Stimulated activated naive CD8-positive, alpha-beta T cell treated with anti-CD3 and anti-CD28 coated beads, Interleukin-15, Interleukin-2, amounts not matched to agents 100 U/mL and 50 U/mL, for 24 hours (primary cell): ENCODE measurements at regions not wholly inside any gene's neighbourhood (a gene's known extent, or its start where the extent isn't known, plus 50 kb on each side); places are given as distances from the start of the nearest gene placed in this dataset.
"Not testable (repeated sequence)": the region's sequence is repeated elsewhere in the genome, so short reads cannot be mapped to it uniquely, and the experiment has no call there.

Source experiments
- ATAC-seq: fragments of 150-1000 bp; cut with Tn5 transposase; one replicate; pipeline ENCODE4 v1.10.0; 2021
- DNase-seq: peaks from one replicate; pipeline ENCODE4 v3.0.0; 2021

DNA sequence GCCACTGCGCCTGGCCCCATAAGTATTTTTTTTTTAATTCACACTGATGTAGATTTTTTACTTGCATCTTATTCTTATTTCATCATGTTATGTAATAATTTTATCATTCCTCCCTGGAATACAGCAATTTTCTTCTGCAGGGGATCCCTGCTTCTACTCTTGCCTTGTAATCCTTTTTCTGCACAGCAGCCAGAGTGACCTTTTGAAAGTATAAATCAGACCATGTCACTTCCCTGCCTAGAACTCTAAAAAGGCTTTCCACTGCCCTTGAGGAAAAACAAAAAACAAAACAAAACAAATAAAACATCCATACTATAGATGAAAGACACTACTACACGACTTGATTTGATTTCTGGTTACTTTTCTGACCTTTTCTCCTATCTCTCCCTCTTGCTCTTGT, 1334.7 kb downstream of the REEP3 start:
- ATAC-seq (no peak), DNase-seq (no peak)

DNA sequence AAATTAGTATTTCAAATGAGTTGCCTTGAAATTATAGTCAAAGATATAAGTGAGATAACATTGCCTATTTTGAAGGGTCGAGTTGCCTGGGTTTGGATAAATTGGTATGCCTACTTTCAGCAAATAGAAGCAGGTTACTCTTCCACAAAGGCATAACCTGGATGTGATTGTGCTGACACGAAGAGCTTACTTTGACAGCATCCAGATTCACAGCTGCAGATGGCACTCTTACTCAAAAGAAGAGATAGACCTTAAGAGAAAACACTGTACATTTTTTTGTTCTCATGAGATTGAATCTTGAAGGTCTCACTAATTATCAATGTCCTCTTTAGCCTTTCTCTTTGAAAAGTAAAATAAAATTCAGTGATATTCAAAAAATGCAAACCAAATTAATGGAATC, 1338.7 kb downstream of the REEP3 start:
- DNase-seq (no peak), ATAC-seq (no peak)

DNA sequence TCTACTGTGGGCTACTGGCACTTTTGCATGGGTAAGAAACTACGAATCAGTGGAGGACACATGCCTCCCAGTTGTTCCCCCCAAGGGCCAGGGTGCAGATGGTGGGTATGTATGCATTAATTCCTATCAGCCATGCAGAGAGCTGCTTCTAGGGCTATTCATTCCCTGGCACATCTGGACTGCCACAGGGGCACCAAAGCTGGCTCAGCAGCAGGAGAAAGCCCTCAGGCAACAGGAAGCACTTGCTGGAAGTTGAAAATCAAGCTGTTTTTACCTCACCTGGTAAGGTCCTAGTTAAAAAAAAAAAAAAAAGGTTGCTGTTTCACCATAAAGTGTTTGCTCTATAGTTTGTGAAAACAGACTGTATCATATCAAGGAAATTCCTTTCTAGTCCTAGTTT, 1342.6 kb downstream of the REEP3 start:
- ATAC-seq (no peak), DNase-seq (no peak)

DNA sequence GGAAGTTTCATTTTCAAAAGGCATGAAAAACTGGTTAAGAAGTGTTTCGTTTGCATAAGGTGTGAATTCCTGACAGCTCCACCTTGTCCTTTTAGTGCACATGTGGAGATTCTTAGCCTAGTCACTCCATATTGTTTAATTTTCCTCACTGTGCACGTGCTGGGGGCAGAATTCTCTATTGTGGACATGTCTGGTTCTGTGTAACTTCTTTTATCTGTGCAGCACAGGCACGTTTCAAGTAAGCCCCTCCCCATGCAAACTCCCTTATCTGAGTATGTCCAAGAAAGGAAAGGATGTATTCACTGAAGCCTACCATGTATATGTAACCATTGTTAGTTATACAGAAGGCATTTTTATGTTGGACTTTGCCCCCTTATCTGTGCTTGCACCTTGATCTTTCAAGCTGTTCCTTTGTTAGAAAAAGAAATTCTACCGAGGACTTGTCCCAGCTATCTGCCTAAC, 1346.3 kb downstream of the REEP3 start:
- DNase-seq (no peak), ATAC-seq (no peak)

DNA sequence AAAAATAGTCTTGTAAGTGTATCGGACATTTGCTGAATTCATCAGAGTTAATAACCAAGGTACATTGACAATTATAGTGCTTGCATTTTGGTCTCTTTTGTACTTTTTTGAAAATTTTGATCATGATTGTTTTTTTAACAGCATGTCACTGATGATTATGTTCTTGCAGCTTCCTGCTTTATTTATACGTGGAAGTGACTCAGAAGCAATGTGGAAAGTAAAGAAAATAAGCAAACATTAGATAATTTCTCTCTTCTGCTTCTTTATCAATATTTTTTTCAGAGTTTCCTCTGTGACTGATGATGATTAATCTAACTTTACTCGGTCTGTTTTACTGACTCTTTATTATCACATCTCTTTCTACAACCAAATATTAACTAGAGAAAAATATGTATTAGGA, 1351.9 kb downstream of the REEP3 start:
- DNase-seq (no peak), ATAC-seq (no peak)

DNA sequence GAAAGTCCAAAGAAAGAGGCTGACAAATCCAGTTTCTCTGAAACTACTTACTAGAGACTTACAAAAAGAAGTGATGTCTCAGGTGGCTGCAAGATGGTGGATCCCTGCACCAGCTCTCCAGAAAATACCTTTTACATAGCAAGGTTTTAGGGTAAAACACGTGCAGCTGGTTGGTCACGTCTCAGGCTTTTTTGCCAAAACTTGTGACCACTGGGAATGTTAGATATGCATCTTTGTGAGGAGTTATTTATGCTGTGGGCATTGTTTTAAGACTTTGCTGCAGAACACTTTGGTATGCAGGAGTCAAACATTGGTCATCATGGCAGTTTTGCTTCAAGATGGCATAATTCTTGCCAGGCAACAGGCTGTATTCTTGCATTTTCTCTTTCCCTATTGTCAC, 1352.8 kb downstream of the REEP3 start:
- no peak for DNase-seq
- no peak for ATAC-seq

DNA sequence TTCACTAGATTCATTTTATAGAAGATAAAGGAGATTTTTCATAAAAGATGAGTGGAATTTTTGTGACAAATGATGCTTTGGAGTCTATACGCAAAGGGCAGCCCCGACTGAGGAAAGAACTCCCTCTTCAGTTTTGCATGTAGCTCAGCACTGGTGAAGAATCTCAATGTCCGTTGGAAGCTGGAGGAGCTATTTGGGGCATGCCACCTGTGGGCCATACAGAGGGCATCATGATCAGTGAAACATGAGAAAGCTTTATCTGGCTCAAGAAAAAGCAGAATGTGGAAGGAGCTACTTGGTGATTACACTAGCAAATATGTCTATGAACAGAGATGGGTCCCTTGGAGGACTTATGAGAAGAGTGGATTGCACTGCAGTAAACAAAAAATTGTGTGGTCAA, 1359.3 kb downstream of the REEP3 start:
- DNase-seq (no peak), ATAC-seq (no peak)

DNA sequence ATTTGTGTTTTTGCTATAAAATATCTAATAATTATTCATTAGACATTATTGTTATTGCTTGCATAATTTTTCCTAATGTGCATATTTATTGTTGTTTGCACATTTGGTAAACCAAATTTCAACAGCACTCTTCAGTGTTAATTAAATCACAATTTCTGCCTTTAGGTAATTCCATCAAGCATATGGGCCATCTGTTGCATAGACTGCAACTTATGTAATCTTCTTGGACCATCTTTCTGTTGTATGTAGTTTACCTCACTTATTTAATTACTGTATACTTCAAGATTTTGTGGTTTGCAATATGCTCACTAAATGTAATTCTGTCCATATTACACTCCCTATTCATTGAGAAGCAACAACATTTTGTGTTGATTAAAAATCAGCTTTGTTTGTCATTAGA, 1360.1 kb downstream of the REEP3 start:
- ATAC-seq (no peak), DNase-seq (no peak)

DNA sequence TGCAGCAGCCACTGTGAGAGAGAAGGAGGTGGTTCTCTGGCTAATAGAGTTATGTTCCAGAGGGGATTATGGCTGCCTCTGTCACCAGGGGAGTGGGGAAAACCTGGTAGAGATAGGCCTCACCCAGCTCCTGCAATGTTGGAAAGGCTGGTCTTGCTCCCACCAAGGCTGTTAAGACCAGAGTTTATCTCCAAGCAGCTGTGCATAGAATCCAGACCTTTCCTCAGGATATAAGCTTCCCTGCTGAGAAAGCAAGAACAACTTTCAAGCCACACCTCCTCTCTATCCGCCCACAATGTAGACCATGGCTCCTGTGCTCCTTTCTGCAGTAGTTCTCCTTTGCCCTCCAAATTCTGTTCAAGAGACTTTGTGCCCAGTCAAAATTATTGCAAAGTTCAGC, 1375.4 kb downstream of the REEP3 start:
- no peak for DNase-seq
- ATAC-seq = no peak

DNA sequence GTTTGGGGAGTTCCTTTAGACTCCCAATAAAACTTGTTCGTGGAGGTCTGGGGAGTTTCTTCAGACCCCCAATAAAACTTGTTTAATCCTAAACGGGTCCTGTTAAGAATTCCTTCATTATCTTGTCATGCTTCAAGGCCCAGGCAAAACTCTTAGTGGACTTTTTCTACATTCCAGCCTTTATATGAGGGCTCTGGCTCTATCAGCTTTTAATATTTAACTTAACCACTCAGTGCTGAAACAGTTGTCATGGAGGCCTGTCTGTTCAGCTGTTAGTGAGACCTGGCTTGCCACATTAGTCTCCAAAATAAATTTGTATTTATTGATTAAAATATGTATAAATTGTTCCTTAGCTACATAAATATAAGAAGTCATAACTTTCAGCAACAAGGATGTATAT, 1385.1 kb downstream of the REEP3 start:
- not testable (repeated sequence) for DNase-seq, ATAC-seq

DNA sequence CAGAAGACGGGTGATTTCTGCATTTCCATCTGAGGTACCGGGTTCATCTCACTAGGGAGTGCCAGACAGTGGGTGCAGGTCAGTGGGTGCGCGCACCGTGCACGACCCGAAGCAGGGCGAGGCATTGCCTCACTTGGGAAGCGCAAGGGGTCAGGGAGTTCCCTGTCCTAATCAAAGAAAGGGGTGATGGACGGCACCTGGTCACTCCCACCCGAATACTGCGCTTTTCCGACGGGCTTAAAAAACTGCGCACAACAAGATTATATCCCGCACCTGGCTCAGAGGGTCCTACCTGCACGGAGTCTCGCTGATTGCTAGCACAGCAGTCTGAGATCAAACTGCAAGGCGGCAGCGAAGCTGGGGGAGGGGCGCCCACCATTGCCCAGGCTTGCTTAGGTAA, 1403.1 kb downstream of the REEP3 start:
- DNase-seq, ATAC-seq: not testable (repeated sequence)

DNA sequence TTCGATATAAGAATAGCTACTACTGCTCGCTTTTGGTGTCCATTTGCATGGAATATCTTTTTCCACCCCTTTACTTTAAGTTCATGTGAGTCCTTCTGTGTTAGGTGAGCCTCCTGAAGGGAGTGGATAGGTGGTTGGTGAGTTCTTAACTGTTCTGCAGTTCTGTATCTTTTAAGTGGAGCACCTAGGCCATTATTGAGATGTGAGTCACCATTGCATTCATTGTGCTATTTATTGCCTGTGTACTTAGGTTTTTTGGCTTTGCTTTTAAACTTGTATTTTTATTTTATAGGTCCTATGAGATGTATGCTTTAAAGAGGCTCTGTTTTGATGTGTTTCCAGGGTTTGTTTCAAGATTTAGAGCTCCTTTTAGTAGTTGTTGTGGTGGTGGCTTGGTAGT, 1430.8 kb downstream of the REEP3 start:
- ATAC-seq = no peak
- no peak for DNase-seq

DNA sequence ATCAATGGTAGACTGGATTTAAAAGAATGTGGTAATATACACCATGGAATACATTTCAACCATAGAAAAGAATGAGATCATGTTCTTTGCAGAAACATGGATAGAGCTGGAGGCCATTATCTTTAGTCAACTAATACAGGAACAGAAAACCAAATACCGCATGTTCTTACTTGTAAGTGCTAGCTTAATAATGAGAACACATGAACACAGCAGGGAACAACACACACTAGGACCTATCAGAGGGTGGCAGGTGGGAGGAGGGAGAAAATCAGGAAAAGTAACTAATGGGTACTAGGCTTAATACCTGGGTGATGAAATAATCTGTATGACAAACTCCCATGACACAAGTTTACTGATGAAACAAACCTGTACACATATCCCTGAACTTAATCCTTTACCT, 1435.2 kb downstream of the REEP3 start:
- ATAC-seq = no peak

DNA sequence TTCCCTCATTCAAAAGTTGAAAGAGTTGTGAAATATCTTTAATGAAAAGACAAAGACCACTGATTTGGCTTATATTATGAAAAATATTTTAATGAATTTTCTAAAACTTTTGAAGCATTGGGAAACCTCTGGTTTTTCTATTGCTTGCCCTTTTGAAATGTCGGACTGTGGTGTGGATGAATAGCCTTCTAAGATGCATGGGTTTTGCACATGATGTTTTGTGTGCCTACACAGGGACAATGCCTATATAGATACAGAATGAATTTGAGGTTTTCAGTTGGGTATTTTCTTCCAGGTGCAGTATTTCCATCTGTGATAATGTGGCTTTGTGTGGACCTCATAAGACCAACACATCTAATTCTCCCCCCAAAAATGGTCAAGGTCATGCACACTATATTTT, 1437.9 kb downstream of the REEP3 start:
- no peak for ATAC-seq
- DNase-seq = no peak

More for the DNA sequence above, 1435.2 kb downstream of the REEP3 start:
- DNase-seq = no peak

DNA sequence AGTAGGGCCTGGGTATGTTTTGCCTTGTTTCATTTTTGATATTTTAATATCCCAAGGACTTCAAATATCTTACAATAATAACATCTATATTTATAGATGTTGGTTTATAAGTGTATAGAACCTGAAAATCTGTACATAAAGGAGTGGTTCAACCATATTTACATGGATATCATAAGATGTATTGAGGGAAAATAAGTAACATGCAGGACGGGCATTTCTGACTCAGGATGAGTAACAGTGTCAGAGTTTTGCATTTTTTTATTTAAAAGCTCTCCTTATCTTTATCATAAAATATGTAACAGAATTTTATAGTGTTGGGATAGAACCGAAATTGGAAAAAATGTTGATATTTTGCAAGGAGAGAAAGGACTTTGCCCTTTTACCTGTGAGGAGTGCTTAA, 1438.7 kb downstream of the REEP3 start:
- ATAC-seq = no peak

DNA sequence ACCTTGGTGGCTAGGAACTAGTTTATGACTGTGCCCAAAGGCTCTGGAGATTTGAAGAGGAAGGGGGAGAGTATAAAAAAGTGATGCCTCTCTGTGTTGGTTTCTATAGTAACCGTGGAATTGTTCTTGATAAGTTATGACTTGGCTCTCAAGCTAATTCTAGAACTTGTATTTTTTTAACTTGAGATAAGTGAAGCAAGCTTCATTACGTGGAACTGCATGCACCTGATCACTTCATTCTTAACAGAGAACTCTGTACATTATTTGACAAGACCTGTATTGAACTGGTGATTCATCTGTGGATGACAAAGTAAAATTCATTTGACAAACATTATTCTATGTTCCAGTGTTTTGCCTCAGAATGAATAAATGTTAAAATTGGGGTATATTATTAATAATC, 1452.2 kb downstream of the REEP3 start:
- no peak for ATAC-seq
- no peak for DNase-seq

More for the DNA sequence above, 1438.7 kb downstream of the REEP3 start:
- no peak for DNase-seq

DNA sequence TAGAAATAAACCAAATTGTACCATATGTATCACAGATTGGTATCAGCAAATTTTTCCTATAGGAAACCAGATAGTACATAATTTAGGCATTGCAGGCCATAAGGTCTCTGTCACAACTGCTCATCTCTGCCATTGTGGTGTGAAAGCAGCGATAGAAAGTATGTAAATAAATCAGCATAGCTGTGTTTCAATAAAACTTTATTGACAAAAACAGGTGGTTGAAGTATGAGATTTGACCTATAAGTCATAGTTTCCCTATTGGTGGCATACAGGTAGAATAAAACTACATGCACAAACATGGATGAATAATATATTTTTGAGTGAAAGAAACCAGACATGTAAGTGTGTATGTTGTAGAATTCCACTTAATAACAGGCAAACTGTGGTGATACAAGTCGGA, 1454.9 kb downstream of the REEP3 start:
- DNase-seq = no peak
- no peak for ATAC-seq

DNA sequence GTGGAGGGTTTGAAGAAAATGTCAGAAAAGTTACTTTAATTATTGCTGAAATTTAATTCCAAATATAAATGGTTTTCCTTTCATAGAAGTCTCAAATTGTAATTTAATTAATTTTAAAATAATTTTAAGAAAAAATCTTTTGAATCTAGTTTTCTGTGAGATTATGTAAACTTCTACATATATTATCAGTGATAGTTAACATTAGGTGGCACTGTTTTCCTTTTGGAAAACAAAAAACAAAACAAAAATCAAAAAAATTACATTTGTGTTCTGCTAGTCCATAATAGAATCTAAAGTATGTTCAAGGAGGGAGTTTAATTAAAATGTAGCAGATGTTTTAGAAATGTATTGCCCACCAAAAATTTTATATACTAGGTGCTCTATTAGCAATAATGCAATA, 1456.7 kb downstream of the REEP3 start:
- no peak for DNase-seq

DNA sequence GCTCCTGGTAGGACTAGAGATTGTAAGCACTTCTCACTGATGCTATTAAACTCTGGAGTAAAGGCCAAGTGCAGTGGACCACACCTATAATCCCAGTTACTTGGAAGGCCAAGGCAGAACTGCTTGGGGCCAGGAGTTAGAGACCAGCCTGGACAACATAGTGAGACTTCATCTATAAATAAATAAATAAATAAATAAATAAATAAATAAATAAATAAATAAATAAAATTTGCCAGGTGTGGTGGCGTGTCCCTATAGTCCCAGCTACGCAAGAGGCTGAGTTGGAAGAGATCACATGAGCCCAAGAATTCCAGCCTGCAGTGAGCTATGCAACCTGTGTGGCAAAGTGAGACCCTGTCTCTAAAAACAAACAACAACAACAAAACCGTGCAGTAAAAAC, 1475.7 kb downstream of the REEP3 start:
- no peak for DNase-seq
- ATAC-seq = no peak

More for the DNA sequence above, 1456.7 kb downstream of the REEP3 start:
- no peak for ATAC-seq

DNA sequence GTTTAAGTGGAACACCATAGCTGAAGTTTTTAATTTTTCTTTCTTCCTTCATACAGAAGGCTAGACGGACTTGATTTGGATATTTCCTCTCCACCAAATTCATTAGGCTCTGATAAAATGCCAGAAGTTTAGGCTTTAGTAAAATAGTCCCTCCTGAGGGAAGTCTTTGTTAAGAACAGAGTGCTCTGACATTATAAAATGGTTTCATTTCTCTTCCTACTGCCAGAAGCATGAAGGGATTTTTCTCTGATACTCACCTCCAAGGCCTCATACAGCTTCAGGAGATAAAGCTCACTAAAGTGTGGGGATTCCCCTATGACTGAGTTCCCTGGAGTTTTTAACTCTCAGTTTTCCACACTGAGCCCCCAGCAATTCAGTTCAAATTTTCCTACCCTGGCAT, 1489.6 kb downstream of the REEP3 start:
- DNase-seq = no peak
- ATAC-seq = no peak

DNA sequence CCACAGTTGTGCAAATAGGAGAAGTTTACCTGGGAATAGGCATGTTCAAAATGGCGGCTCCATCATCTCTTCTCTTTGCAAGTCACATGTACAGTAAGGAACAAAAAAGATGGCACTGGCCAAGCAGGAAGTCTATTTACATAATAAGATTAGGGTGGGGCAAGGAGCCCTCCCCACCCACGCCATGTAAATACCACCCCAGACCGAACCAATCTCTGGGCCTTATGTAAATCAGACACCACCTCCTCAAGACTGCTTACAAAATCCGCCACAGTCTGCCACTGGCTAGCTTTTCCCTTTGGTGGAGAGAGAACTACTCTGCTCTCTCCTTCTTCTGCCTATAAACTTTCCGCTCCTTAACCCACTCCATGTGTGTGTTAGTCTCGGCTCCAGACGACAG, 1496.3 kb downstream of the REEP3 start:
- no peak for ATAC-seq
- DNase-seq = no peak

DNA sequence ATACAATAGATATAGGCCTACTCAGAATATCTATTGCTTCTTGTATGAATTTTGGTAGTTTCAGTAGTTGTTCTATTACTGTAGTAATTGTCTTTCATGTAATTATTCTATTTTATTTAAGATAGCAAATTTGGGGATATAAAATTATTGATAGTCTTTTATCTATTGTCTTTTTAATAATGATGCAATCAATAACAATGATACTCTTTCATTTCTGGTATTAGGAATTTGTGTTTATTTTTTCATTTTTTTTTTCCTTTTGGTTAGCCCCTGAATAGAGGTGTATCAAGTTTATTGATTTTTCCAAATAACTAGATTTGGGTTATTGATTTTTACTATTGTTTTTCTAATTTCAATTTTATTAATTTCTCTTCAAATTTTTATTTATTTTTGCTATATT, 1503.7 kb downstream of the REEP3 start:
- DNase-seq (no peak), ATAC-seq (no peak)

DNA sequence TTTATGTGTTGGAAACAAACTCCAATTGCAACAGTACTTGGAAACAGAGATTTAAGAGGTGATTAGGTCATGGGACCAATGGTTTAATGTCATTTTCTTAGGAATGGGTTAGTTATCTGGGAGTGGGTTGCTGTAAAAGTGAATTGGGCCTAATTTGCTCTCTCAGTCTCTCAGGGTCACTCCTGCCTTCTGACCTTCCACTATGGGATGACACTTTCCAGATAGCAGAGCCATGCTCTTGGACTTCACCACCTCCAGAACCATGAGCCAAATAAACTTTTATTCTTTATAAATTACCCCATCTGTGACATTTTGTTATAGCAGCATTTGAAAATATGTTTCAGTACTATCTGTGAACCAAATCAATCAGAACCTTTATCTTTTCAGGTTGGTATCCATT, 1509.1 kb downstream of the REEP3 start:
- DNase-seq = no peak
- ATAC-seq = no peak

DNA sequence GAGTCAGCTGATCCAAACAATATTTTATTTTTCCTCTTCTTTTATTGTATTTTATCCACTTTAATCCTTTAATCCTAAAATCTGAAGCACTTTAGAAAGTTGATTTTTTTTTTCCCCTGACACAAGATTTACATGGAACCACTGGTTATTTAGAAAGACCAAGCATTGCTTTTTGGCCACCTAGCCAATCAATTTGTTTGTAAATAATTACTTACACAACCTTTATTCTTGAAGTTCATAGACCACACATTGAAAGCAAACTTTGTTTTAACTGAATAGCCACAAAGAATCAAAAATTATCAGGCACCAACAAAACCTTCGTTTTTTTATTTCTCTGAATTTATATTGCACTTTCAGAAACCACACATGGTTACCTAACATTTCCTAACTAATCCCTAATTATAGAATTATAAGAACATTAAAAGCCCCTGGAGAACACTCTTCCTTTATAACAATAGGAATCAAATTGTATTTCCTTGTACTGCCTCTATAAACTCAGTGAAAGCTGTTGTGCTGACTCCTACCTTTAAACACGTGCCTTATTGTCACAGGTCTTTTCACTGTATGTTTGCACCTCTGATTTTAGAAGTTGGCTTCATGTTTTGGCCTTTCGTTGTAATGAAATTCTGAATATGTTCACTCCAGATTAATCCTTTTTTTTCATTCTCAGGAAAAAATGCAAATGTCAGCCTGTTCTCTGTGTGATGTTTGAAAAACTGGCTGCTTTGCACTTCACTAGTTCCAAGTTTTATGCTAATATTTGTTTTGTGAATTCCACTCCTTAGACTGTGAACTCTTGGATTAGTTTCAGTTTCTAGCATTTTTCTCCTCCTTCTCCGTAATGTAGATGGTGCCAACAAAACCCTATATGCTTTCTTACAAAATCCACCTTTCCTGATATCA, 1511.9 kb downstream of the REEP3 start:
- ATAC-seq (no peak), DNase-seq (no peak)
